Occipital lobe (tissue), 1 donor: ENCODE measurements at regions not wholly inside any gene's neighbourhood (a gene's known extent, or its start where the extent isn't known, plus 50 kb on each side); places are given as distances from the start of the nearest gene placed in this dataset.
"Not testable (repeated sequence)": the region's sequence is repeated elsewhere in the genome, so short reads cannot be mapped to it uniquely, and the experiment has no call there.

ENCODE experiments used
- DNase-seq: peaks from one replicate; lab custom pipeline; 2025; lab: John Stamatoyannopoulos, UW

GRCh38 chr6:6724539-6725467 is 136.3 kb downstream of the LY86 start:
- peak; percentile 48 for DNase-seq

- DNase-seq: no peak
Observed at GRCh38 chr6:6725468-6726209, 137.1 kb downstream of the LY86 start.

- DNase-seq: no peak
Observed at GRCh38 chr6:6728169-6728941, 139.8 kb downstream of the LY86 start.

- no peak for DNase-seq
Observed at GRCh38 chr6:6729971-6730370, 141.5 kb downstream of the LY86 start.

- no peak for DNase-seq
Observed at GRCh38 chr6:6730831-6731230, 142.3 kb downstream of the LY86 start.

GRCh38 chr6:6734479-6735465 is 146.3 kb downstream of the LY86 start:
- no peak for DNase-seq

- no peak for DNase-seq
Observed at GRCh38 chr6:6736791-6737654, 148.5 kb downstream of the LY86 start.

- no peak for DNase-seq
Observed at GRCh38 chr6:6737671-6738070, 149.2 kb downstream of the LY86 start.

- DNase-seq: no peak
Observed at GRCh38 chr6:6738108-6738507, 149.6 kb downstream of the LY86 start.

GRCh38 chr6:6738922-6739716 is 150.6 kb downstream of the LY86 start:
- no peak for DNase-seq

GRCh38 chr6:6740595-6740994 is 152.1 kb downstream of the LY86 start:
- DNase-seq: no peak

- no peak for DNase-seq
Observed at GRCh38 chr6:6741264-6741663, 152.7 kb downstream of the LY86 start.

GRCh38 chr6:6742535-6742934 is 154.0 kb downstream of the LY86 start:
- no peak for DNase-seq

- no peak for DNase-seq
Observed at GRCh38 chr6:6744551-6744950, 156.0 kb downstream of the LY86 start.

GRCh38 chr6:6745637-6746332 is 157.3 kb downstream of the LY86 start:
- DNase-seq: not testable (repeated sequence)

- no peak for DNase-seq
Observed at GRCh38 chr6:6746333-6746969, 157.9 kb downstream of the LY86 start.

GRCh38 chr6:6746970-6747338 is 158.4 kb downstream of the LY86 start:
- DNase-seq: no peak

- no peak for DNase-seq
Observed at GRCh38 chr6:6747371-6747770, 158.9 kb downstream of the LY86 start.
